Muscle layer of duodenum (tissue), 2 donors: ENCODE measurements at regions not wholly inside any gene's neighbourhood (a gene's known extent, or its start where the extent isn't known, plus 50 kb on each side); places are given as distances from the start of the nearest gene placed in this dataset.
"Not testable (repeated sequence)": the region's sequence is repeated elsewhere in the genome, so short reads cannot be mapped to it uniquely, and the experiment has no call there.

Source experiments
- H3K27ac ChIP-seq: one replicate; pipeline ENCODE4 v1.7.0; 2013; ENCODE audit warnings: mild to moderate bottlenecking, low read length
- H3K27me3 ChIP-seq: one replicate; pipeline ENCODE4 v1.7.0; 2013; ENCODE audit warnings: low read depth, mild to moderate bottlenecking, control low read depth, low read length
- H3K36me3 ChIP-seq, 2 donors: one replicate each; pipeline ENCODE4 v1.7.0; 2013; ENCODE audit warnings: low read length in 2 of 2, control low read depth in 1 of 2, mild to moderate bottlenecking in 1 of 2; ENCODE audit not compliant: insufficient read depth in 2 of 2, control insufficient read depth in 1 of 2
- H3K4me1 ChIP-seq, 2 donors: one replicate each; pipeline ENCODE4 v1.7.0; 2013; ENCODE audit warnings: low read length in 2 of 2, mild to moderate bottlenecking in 2 of 2, control low read depth in 1 of 2, moderate library complexity in 1 of 2; ENCODE audit not compliant: insufficient read depth in 2 of 2, control insufficient read depth in 1 of 2
- H3K4me3 ChIP-seq, 2 donors: one replicate each; pipeline ENCODE4 v1.7.0; 2013; ENCODE audit warnings: low read length in 2 of 2, low read depth in 1 of 2, mild to moderate bottlenecking in 1 of 2
- H3K9me3 ChIP-seq, 2 donors: one replicate each; pipeline ENCODE4 v1.7.0; 2013; ENCODE audit warnings: low read length in 2 of 2, control low read depth in 1 of 2, mild to moderate bottlenecking in 1 of 2; ENCODE audit not compliant: control insufficient read depth in 1 of 2
- donor health status: healthy.

DNA sequence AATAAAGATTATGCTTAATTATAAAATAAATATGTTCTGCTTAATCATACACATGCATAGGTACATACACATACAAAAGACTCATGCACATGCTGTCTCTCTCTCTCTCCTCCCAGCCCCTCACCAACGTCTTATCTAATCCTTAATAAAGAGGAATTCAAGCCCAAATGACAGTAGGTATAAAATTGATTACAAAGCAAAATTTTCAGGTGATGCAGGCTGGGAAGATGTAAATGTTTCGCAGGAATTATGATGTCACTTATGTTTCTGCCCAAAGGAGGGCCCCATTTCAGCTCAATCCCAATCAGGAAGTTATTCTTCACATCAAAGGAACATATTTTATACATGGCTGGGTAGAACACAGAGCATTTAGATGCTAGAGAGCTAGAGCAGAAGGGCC is 284.6 kb upstream of the ID4 start:
- no peaks in the 10 kb centered on the region for H3K27me3 ChIP-seq
- H3K36me3 ChIP-seq = no peaks in the 10 kb centered on the region
- H3K27ac ChIP-seq = no peak overlapping the region
- no peak overlapping the region for H3K4me3 ChIP-seq
- H3K9me3 ChIP-seq = no peaks in the 10 kb centered on the region
- no peaks in the 10 kb centered on the region for H3K4me1 ChIP-seq

DNA sequence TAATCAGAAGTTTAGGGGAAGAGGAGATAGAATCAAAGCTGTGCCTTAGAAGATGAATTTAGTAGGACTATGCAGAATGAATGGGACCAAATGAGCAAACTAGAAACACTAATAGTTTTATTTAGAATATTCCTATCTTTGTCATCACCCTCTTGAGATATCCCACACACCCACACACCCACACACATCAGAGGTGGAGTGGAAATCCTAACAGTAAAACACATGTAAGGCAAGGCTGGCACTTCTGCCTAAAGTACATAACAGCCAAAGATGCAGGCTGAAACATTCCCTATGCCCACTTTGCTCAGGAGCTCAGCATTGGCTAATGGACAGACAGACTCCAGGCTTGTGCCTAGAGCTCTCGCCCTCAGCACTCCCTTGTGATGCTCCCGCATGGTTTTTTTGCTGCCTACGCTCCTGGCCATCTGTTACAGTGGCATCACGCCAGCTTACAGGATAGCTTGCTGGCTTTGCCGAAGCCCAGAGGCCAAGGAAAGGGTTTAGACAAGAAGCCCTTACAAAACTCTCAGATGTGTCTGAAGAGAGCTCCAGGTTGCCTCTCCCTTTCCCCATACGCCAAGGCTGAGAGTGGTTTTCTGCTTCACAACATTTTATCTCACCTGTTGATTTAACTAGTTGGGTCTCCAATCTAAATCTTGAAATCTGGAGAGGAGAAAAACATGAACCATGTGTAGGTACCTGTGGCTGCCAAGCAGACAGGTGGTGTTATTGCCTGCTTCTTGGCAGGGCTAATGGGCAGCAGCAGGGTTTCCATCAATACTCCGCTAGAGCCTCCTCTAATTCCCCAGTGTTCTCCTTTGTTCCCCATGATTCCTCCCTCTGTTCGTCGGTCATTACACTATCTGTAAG is 282.6 kb upstream of the ID4 start:
- Histone ChIP-seq H3K27me3 (no peaks in the 10 kb centered on the region), H3K9me3 (no peaks in the 10 kb centered on the region), H3K36me3 (no peaks in the 10 kb centered on the region), H3K4me1 (no peaks in the 10 kb centered on the region), H3K27ac (no peak overlapping the region), H3K4me3 (no peak overlapping the region)

DNA sequence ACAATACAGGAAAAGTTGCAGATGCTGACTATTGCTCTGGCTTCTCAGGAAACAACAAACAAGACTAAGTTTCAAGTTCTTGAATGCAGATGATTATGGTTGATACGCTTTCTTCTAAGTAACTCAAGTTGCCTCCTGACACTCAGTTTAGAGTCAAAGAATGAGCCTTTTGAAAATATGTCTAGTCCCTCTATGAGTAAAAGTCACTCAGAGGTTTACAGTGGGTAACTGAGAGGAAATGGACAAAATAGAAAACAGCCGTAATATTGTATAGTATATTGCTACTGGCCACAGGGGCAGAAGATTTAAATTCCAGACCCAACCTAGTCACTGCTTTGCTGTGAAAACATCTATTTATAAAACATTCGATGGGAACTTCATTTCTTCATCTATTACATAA is 280.0 kb upstream of the ID4 start:
- H3K36me3 ChIP-seq = no peaks in the 10 kb centered on the region
- no peak overlapping the region for H3K4me3 ChIP-seq
- no peaks in the 10 kb centered on the region for H3K4me1 ChIP-seq
- no peak overlapping the region for H3K27ac ChIP-seq
- H3K27me3 ChIP-seq = no peaks in the 10 kb centered on the region
- H3K9me3 ChIP-seq = no peaks in the 10 kb centered on the region

DNA sequence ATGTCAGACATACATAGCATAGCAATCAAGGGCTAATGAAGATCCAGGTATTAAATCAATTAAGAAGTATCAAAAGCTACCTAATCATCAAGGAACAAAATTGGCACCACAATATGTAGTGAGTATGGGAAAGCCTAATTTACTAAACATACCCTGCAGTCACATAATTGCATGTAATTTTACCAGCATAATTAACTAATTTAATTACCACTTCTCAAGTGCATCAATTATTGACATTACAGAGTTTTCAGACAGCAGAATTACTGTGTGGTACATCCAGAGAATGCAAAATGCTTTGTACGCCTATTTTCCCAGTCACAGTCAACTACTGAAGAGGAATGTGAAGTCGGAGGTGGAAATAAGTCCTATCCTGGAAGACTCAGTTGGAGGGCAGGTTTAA is 279.0 kb upstream of the ID4 start:
- Histone ChIP-seq H3K36me3 (no peaks in the 10 kb centered on the region), H3K27me3 (no peaks in the 10 kb centered on the region), H3K27ac (no peak overlapping the region), H3K9me3 (no peaks in the 10 kb centered on the region), H3K4me1 (no peaks in the 10 kb centered on the region), H3K4me3 (no peak overlapping the region)

DNA sequence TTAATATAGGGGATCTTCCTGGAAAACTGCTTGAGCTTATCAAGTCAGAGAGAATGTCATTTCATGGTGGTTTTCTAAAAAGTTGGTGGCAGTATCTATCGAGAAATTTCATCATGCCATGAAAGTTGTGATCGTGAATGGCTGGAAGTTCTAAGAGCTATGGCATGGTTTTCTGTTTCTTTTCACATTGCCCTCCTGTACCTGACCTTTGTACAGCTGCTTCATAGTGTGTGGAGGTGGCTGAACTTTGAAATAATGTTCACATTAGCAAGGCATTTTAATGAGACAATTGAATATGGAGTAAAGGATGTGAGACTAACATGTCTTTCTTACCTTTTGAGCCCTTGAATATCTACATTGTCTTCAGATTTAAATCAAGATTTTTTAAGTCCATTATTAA is 278.2 kb upstream of the ID4 start:
- Histone ChIP-seq H3K27ac (no peak overlapping the region), H3K36me3 (no peaks in the 10 kb centered on the region), H3K4me1 (no peaks in the 10 kb centered on the region), H3K9me3 (no peaks in the 10 kb centered on the region), H3K27me3 (no peaks in the 10 kb centered on the region), H3K4me3 (no peak overlapping the region)

DNA sequence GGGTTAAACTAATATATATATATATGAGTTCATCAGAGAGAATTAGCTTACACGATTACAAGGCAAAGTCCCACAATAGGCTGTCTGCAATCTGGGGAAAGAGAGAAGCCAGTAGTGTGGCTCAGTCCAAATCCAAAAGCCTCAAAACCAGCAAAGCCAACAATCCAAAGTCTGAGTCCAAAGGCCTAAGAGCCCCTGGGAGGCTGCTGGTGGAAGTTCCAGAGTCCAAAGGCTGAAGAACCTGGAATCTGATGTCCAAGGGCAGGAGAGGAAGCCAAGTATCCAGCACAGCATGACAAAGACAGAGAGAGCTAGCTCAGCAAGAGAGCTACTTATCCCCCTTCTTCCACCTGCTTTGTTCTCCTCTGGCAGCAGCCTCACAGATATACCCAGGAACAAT is 274.7 kb upstream of the ID4 start:
- H3K4me1 ChIP-seq = no peaks in the 10 kb centered on the region
- H3K27ac ChIP-seq = no peak overlapping the region
- H3K27me3 ChIP-seq = no peaks in the 10 kb centered on the region
- H3K9me3 ChIP-seq = no peaks in the 10 kb centered on the region
- no peaks in the 10 kb centered on the region for H3K36me3 ChIP-seq
- H3K4me3 ChIP-seq = no peak overlapping the region

DNA sequence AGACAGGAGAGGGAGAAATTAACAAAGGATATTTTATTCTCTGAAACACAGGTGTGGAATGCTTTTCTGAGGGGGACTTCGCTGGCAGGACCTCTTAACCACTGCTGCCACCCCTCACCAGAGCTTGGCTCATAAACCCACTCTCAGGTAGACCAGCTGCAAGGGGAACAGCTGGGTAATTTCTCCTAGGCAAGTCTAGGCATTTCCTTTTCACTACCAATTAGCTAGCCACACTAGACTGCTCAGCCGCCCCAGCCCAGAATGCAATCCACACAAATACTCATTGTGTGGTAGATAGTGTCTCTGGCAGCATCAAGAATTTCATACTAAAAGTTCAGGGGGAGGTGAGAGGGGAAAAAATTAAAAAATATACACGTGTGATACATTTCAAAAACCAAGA is 267.6 kb upstream of the ID4 start:
- Histone ChIP-seq H3K36me3 (no peaks in the 10 kb centered on the region), H3K27ac (no peak overlapping the region), H3K27me3 (no peaks in the 10 kb centered on the region), H3K4me1 (no peaks in the 10 kb centered on the region), H3K9me3 (no peaks in the 10 kb centered on the region), H3K4me3 (no peak overlapping the region)

DNA sequence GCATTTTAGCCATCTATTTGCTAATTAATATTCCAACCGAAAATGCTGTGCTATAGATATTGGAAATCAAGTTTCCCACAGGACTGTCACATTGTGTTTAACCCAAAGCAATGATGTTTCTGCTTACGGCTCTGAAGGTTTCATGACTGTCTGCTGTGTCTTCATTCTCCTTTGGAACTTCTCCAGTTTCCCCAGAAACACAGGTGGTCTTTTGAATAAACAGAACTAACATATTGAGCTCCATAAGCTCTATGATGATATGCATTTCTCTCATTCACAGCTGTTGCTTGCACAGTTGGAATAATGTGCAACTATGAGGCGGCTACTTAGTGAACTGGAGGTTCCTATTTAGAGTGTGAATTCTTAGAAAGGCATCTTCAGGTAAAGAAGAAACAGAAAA is 266.0 kb upstream of the ID4 start:
- Histone ChIP-seq H3K4me1 (no peaks in the 10 kb centered on the region), H3K36me3 (no peaks in the 10 kb centered on the region), H3K27me3 (no peaks in the 10 kb centered on the region), H3K9me3 (no peaks in the 10 kb centered on the region), H3K27ac (no peak overlapping the region), H3K4me3 (no peak overlapping the region)

DNA sequence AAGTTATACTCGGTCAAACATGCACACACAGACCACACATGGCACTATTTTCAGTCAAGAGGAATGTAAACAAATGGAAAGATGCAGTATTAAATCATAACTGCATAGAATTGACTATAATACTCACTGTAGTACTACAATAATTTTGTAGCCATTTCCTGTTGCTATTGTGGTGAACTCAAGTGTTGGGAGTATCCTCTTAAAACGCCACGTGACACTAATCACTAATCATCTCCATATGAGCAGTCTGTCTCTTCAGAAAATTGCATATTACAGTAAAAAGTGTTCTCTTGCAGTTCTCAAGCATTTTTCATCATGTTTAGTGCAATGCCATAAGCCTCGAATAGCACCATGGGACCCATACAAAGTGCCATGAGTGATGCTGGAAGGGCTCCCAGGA is 258.7 kb upstream of the ID4 start:
- Histone ChIP-seq H3K36me3 (no peaks in the 10 kb centered on the region), H3K27me3 (no peaks in the 10 kb centered on the region), H3K27ac (no peak overlapping the region), H3K9me3 (peaks cover 0 to 5% of the 10 kb centered on the region in 2 donors), H3K4me1 (no peaks in the 10 kb centered on the region), H3K4me3 (no peak overlapping the region)

DNA sequence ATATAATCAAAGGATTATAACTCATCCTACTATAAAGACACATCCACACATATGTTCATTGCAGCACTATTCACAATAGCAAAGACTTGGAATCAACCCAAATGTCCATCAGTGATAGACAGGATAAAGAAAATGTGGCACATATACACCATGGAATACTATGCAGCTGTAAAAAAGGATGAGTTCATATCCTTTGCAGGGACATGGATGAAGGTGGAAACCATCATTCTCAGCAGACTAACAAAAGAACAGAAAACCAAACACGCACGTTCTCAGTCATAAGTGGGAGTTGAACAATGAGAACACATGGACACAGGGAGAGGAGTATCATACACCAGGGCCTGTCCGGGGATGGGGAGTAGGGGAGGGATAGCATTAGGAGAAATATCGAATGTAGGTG is 253.0 kb upstream of the ID4 start:
- not testable (repeated sequence) for H3K4me3 ChIP-seq, H3K36me3 ChIP-seq, H3K4me1 ChIP-seq, H3K27ac ChIP-seq, H3K27me3 ChIP-seq, H3K9me3 ChIP-seq

DNA sequence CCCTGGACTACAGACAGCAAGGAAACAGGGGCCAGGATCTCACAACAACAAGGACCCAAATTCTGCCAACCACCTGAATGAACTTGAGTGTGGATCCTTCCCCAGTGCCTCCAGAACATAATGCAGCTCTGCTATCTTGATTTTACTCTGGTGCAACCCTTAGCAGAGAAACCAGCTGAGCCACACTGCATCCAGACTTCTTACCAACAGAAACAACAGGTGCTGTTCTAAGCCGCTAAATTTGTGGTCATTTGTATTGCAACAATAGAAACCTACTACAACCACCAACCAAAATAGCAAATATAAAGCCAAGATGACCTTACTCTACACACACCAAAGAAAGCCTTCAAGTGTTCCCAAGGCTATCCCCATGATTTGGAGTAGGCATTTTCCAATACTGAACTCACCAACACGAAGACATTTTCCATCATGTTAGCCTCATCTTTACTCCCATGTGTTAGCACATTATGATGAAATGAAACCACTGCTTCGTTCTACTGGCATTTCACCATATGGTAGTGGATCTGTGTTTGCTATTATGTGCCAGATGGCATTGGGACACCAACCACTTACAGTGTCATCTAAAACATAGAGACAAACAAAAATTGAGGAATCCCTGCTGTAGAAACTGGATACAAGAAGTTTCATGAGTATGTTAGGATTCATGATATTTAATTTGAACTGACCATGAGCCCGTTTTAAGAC is 249.8 kb upstream of the ID4 start:
- Histone ChIP-seq H3K4me1 (no peaks in the 10 kb centered on the region), H3K27ac (no peak overlapping the region), H3K27me3 (no peaks in the 10 kb centered on the region), H3K36me3 (no peaks in the 10 kb centered on the region), H3K9me3 (no peaks in the 10 kb centered on the region), H3K4me3 (no peak overlapping the region)
